HG02981 (cell line): ENCODE measurements at regions not wholly inside any gene's neighbourhood (a gene's known extent, or its start where the extent isn't known, plus 50 kb on each side); places are given as distances from the start of the nearest gene placed in this dataset.

ENCODE experiments used
- ATAC-seq: cut with Tn5 transposase; IDR thresholded peaks from one replicate; pipeline ENCODE4 v1.9.1; 2021; ENCODE audit warnings: mild to moderate bottlenecking, moderate library complexity; ENCODE audit not compliant: unreplicated experiment

GRCh38 chr13:89900104-89900765, 1447.3 kb upstream of the MIR17HG start:
- no peak for ATAC-seq

- ATAC-seq, result no peak
Measured at GRCh38 chr13:89902223-89902622, 1445.3 kb upstream of the MIR17HG start.

DNA sequence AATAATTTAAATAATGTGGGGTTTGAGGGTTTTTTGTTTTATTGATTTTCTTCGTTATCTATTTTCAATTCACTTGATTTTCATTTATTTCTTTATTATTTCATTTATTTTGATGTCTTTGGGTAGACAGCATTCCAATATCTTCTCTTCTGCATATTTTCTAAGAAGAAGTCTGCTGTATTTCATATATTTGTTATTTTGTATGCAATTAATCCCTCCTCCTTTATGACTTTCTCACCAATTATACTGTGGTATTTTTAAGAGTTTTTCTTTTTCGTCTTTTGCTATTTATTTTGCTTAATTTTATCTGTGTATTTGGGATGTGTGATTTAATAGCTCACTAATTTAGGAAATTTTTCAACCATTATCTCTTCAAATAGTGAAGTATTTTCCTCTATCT, 1444.4 kb upstream of the MIR17HG start:
- no peak for ATAC-seq

GRCh38 chr13:89910166-89910565, 1437.3 kb upstream of the MIR17HG start:
- no peak for ATAC-seq

- ATAC-seq, result no peak
Measured at GRCh38 chr13:89916551-89916950, 1430.9 kb upstream of the MIR17HG start.

DNA sequence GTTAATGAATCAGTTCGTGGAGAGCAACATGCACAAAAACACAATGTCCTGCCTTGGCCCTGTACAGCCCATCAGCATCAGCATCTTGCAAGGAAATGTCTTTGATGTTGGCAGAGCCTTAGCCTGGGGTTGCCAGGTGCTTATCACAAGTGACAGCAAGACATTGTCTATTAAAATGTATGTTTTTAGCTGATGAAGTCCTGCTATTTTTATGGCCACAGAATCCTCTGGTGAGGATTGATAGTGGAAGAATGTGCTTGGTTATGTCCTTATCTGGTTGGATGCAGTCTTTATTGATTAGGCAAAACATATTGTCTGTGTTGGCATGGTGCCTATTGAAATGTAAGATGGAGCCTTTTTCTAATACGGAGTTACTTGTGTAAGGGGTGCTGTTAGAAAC, 1427.0 kb upstream of the MIR17HG start:
- ATAC-seq, result no peak

DNA sequence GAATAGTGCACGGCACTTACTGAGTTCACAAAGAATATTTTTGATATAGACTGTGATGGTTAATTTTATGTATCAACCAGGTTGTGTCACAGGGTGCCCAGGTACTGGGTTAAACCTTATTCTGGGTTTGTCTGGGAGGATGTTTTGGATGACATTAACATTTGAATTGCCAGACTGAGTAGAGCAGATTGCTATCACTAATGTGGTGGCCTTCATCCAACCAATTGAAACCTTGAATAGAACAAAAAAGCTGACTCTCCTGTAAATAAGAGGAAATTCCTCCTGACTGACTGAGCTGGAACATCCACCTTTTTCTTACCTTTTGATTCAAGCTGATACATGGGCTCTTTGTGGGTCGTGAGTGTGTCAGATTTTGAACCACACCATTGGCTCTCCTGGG, 1424.4 kb upstream of the MIR17HG start:
- ATAC-seq, result no peak

GRCh38 chr13:89923736-89924135, 1423.8 kb upstream of the MIR17HG start:
- ATAC-seq, result no peak

DNA sequence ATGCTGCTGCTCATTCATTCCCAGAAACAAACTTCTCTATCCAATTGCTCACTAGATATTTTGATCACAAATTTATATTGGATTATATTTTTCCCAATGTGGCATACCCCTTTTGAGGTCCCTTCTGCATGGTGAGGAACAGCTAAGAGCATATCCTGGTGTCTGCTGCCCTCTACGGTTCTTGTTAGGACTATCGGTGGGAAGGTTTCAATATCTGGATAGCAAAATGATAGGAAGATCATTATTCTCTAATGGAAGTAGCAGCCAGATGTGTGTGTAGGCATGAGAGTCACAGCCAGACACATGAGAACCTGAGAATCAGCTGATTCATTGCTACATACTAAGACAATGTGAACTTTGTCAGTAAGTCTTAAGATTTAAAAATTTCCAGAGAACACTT, 1422.4 kb upstream of the MIR17HG start:
- ATAC-seq, result no peak

- no peak for ATAC-seq
Measured at GRCh38 chr13:89930861-89931260, 1416.6 kb upstream of the MIR17HG start.

GRCh38 chr13:89932902-89933301, 1414.6 kb upstream of the MIR17HG start:
- ATAC-seq, result no peak

GRCh38 chr13:89936256-89936655, 1411.2 kb upstream of the MIR17HG start:
- no peak for ATAC-seq

DNA sequence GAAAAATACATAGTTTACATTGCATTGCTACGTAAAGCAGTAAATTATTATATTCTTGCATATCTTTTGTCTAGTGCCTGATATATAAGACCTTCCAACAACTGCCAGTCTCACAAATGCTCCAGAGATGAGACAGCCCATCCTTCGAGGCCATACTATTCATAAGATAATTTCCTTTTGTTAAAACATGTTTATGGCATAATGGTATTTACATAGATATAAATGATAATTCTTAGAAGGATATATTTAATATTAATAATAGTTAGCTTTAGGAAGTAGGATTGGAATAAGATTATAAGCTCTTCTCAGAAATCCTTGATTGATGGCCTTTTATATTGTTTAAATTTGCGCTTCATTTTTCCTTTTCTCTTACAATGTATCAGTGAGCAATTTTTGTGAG, 1410.1 kb upstream of the MIR17HG start:
- no peak for ATAC-seq

DNA sequence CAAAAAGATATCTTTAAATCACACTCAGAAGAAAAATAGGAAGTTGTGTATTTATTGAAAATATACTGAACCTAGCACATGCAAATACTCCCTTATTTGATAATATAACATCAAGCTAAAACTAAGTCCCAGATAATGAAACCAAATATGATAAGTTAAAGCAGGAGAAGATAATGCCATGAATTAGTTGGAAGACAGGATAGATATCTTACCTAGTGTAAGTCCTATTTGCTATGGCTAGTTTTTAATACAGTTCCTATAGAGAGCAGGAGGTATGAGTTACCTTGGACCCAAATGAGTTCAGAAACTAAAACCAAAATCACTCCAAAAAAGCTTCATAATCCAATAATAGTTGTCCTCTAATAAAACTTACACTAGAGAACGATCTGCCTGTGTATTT, 1407.1 kb upstream of the MIR17HG start:
- ATAC-seq, result no peak

DNA sequence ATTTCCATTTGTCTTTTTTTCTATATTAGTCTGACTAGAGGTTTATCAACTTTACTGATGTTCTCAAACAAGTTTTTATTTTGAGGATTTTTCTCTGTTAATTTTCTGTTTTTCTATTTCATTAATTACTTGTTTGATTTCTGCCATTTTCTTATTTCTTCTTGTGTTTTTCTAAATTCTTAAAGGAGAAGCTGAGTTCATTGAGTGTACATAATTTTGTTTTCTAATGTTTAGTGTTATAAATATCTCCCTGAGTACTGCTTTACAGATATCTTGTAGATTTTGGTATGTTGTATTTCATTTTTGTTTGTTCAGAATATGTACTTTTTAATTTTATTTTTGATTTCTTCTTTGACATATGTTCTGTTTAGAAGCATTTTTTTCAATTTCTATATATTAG, 1404.3 kb upstream of the MIR17HG start:
- ATAC-seq, result no peak

- no peak for ATAC-seq
Measured at GRCh38 chr13:89950225-89950624, 1397.3 kb upstream of the MIR17HG start.

DNA sequence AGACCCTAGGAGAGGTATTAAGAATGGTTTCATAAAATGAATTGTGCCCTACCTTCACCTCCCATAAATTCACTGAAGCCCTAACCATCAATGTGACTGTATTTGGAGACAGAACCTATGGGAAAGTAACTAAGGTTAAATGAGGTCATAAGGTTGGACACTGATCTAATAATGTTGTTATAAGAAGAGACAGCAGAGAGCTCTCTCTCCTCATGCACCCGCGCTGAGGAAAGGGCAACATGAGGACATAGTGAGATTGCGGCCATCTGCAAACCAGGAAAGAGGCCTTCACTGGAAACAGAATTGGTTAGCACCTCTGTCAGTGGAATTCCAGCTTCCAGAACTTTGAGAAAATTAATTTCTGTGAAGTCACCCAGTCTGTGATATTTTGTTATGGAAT, 1396.1 kb upstream of the MIR17HG start:
- ATAC-seq, result no peak

GRCh38 chr13:89953581-89953980, 1393.9 kb upstream of the MIR17HG start:
- no peak for ATAC-seq

- no peak for ATAC-seq
Measured at GRCh38 chr13:89955773-89956172, 1391.7 kb upstream of the MIR17HG start.

- no peak for ATAC-seq
Measured at GRCh38 chr13:89959074-89959473, 1388.4 kb upstream of the MIR17HG start.

DNA sequence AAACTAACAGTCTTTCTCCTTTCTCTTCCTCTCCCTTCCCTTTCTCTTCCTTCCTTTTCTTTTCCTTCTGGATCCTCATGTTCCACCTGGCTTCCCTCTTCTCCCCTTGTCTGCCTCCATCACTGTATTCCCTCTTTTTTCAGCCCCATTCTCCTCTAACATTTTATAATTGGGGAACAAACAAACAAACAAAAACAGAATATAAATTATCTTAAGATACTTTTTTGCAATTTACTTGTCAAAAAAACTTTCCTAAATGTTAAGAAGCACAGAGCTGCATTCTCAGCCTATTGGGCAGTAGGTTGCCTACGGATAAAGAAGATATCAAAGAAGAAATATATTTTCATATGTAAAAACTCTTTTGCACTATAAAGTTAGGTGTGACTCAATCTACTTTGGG, 1382.2 kb upstream of the MIR17HG start:
- no peak for ATAC-seq

GRCh38 chr13:89966524-89966923, 1381.0 kb upstream of the MIR17HG start:
- no peak for ATAC-seq

- ATAC-seq, result no peak
Measured at GRCh38 chr13:89967701-89968100, 1379.8 kb upstream of the MIR17HG start.
